Esophagus squamous epithelium (tissue), 4 donors: ENCODE measurements at regions not wholly inside any gene's neighbourhood (a gene's known extent, or its start where the extent isn't known, plus 50 kb on each side); places are given as distances from the start of the nearest gene placed in this dataset.

Experiments
- CTCF ChIP-seq, 6 experiments: fragments of 450-650 bp in 4 of 6; fragments of 200-600 bp in 2 of 6; sonication (generic) in 2 of 6; IDR thresholded peaks; one replicate each; pipeline ENCODE4 v1.5.1; 2016 to 2019; ENCODE audit warnings: antibody characterized with exemption in 6 of 6, mild to moderate bottlenecking in 4 of 6, moderate library complexity in 4 of 6
- POLR2A ChIP-seq, 4 donors: fragments of 450-650 bp; IDR thresholded peaks; one replicate each; pipeline ENCODE4 v1.6.1; 2017; ENCODE audit warnings: antibody characterized with exemption in 4 of 4, mild to moderate bottlenecking in 4 of 4, moderate library complexity in 3 of 4

GRCh38 chr5:143596824-143597223 lies 193.3 kb upstream of the NR3C1 start:
- no peak for TF ChIP-seq CTCF (IDR thresholded peaks at IDR 0.05)
- no peak for TF ChIP-seq POLR2A (IDR thresholded peaks at IDR 0.05)
